ENCODE measurements at regions not wholly inside any gene's neighbourhood (a gene's known extent, or its start where the extent isn't known, plus 50 kb on each side); places are given as distances from the start of the nearest gene placed in this dataset.

GRCh38 chr14:88961214-88961613, 136.8 kb downstream of the TTC8 start:
- TF ChIP-seq CTCF (IDR thresholded peaks at IDR 0.05): no peak
- no peak for TF ChIP-seq POLR2A (IDR thresholded peaks at IDR 0.05; ENCODE audit: low read depth)
- no peak for TF ChIP-seq POLR2AphosphoS5 (IDR thresholded peaks at IDR 0.05)
- no peak for TF ChIP-seq EP300 (IDR thresholded peaks at IDR 0.05)

Data from esophagus muscularis mucosa (tissue), 4 donors.